Endothelial cell (in vitro differentiated cells): ENCODE measurements at regions not wholly inside any gene's neighbourhood (a gene's known extent, or its start where the extent isn't known, plus 50 kb on each side); places are given as distances from the start of the nearest gene placed in this dataset.
"Not testable (repeated sequence)": the region's sequence is repeated elsewhere in the genome, so short reads cannot be mapped to it uniquely, and the experiment has no call there.

Experiments
- DNase-seq: peaks from one replicate; pipeline ENCODE4 v3.0.0; 2021; ENCODE audit warnings: low spot score
- H3K27ac Mint-ChIP-seq: one replicate; pipeline ENCODE4 v1.8.0; 2021; ENCODE audit warnings: mixed read lengths, inconsistent platforms; ENCODE audit not compliant: unreplicated experiment
- H3K27me3 Mint-ChIP-seq: one replicate; pipeline ENCODE4 v1.8.0; 2021; ENCODE audit warnings: mild to moderate bottlenecking, moderate library complexity, mixed read lengths, inconsistent platforms; ENCODE audit not compliant: unreplicated experiment
- H3K36me3 Mint-ChIP-seq: one replicate; pipeline ENCODE4 v1.8.0; 2021; ENCODE audit warnings: mild to moderate bottlenecking, low read depth, mixed read lengths, inconsistent platforms; ENCODE audit not compliant: unreplicated experiment
- H3K4me1 Mint-ChIP-seq: one replicate; pipeline ENCODE4 v1.8.0; 2021; ENCODE audit warnings: mild to moderate bottlenecking, mixed read lengths, inconsistent platforms; ENCODE audit not compliant: unreplicated experiment
- H3K4me3 Mint-ChIP-seq: one replicate; pipeline ENCODE4 v1.8.0; 2021; ENCODE audit warnings: mild to moderate bottlenecking, mixed read lengths, inconsistent platforms; ENCODE audit not compliant: unreplicated experiment
- H3K9me3 Mint-ChIP-seq: one replicate; pipeline ENCODE4 v1.8.0; 2021; ENCODE audit warnings: mixed read lengths, inconsistent platforms; ENCODE audit not compliant: unreplicated experiment
- CTCF ChIP-seq: fragments of 200-600 bp; sonication (generic); IDR thresholded peaks from one replicate; pipeline ENCODE4 v1.5.0; 2021; ENCODE audit warnings: antibody characterized with exemption; ENCODE audit not compliant: unreplicated experiment

- Mint-ChIP-seq H3K27me3 (no peaks in the 10 kb centered on the region), H3K36me3 (no peaks in the 10 kb centered on the region), H3K9me3 (peaks cover 11% of the 10 kb centered on the region), H3K4me3 (no peak overlapping the region), H3K27ac (no peak overlapping the region), H3K4me1 (no peaks in the 10 kb centered on the region)
- no peak for DNase-seq
- no peak for TF ChIP-seq CTCF
These were observed 709.2 kb downstream of the TMEM121 start for GRCh38 chr14:106235356-106236159.

GRCh38 chr14:106248321-106249192, 722.2 kb downstream of the TMEM121 start:
- H3K4me1 Mint-ChIP-seq = no peaks in the 10 kb centered on the region

GRCh38 chr14:106253995-106254394, 727.6 kb downstream of the TMEM121 start:
- not testable (repeated sequence) for H3K36me3 Mint-ChIP-seq, H3K4me3 Mint-ChIP-seq, H3K4me1 Mint-ChIP-seq, H3K27ac Mint-ChIP-seq, DNase-seq, H3K27me3 Mint-ChIP-seq
- peaks cover 17% of the 10 kb centered on the region for H3K9me3 Mint-ChIP-seq

More at GRCh38 chr14:106248321-106249192, 722.2 kb downstream of the TMEM121 start:
- H3K9me3 Mint-ChIP-seq = peaks cover 49% of the 10 kb centered on the region
- H3K4me3 Mint-ChIP-seq = no peak overlapping the region
- H3K27me3 Mint-ChIP-seq = peaks cover 1% of the 10 kb centered on the region
- no peak for TF ChIP-seq CTCF
- no peak overlapping the region for H3K27ac Mint-ChIP-seq
- H3K36me3 Mint-ChIP-seq = no peaks in the 10 kb centered on the region
- DNase-seq = no peak

GRCh38 chr14:106257569-106257994, 731.2 kb downstream of the TMEM121 start:
- not testable (repeated sequence) for H3K4me1 Mint-ChIP-seq, H3K27ac Mint-ChIP-seq, H3K27me3 Mint-ChIP-seq, H3K36me3 Mint-ChIP-seq, DNase-seq, H3K4me3 Mint-ChIP-seq
- peaks cover 26% of the 10 kb centered on the region for H3K9me3 Mint-ChIP-seq

GRCh38 chr14:106268013-106268727, 741.8 kb downstream of the TMEM121 start:
- Mint-ChIP-seq H3K9me3 (peaks cover 42% of the 10 kb centered on the region), H3K4me3 (no peak overlapping the region), H3K36me3 (peaks cover 7% of the 10 kb centered on the region), H3K27ac (no peak overlapping the region), H3K4me1 (no peaks in the 10 kb centered on the region), H3K27me3 (peaks cover 2% of the 10 kb centered on the region)
- DNase-seq = no peak
- no peak for TF ChIP-seq CTCF
